Keratinocyte (primary cell): ENCODE measurements at regions not wholly inside any gene's neighbourhood (a gene's known extent, or its start where the extent isn't known, plus 50 kb on each side); places are given as distances from the start of the nearest gene placed in this dataset.

Experiments
- DNase-seq: peaks from one replicate; pipeline ENCODE4 v3.0.0-alpha.2; 2011; ENCODE audit warnings: low read depth, missing footprints, low spot score
- FAIRE-seq: peaks from 2 replicates; lab custom pipeline; 2011; peaks lifted over from hg19 to GRCh38; lab: Jason Lieb, UNC
- H2AFZ ChIP-seq: 2 replicates; pipeline ENCODE4 v1.6.0; 2012; ENCODE audit warnings: low read length, control low read depth, inconsistent platforms; ENCODE audit not compliant: control insufficient read depth
- H3K27ac ChIP-seq: 2 replicates; pipeline ENCODE4 v1.5.1; 2011; ENCODE audit warnings: low read length; ENCODE audit not compliant: control insufficient read depth, insufficient read depth
- H3K27me3 ChIP-seq: 3 replicates; pipeline ENCODE4 v1.6.0; 2011; ENCODE audit warnings: low read length; ENCODE audit not compliant: control insufficient read depth, insufficient read depth; ENCODE audit errors: extremely low read depth
- H3K36me3 ChIP-seq, 2 experiments: 2 replicates in 1 of 2; 3 replicates in 1 of 2; pipeline ENCODE4 v1.5.1; 2011; ENCODE audit warnings: low read length in 2 of 2, mild to moderate bottlenecking in 1 of 2; ENCODE audit not compliant: control insufficient read depth in 2 of 2, insufficient read depth in 2 of 2; ENCODE audit errors: extremely low read depth in 1 of 2
- H3K4me1 ChIP-seq: 3 replicates; pipeline ENCODE4 v1.5.1; 2011; ENCODE audit warnings: low read length; ENCODE audit not compliant: control insufficient read depth, insufficient read depth; ENCODE audit errors: extremely low read depth
- H3K4me2 ChIP-seq: 3 replicates; pipeline ENCODE4 v1.6.0; 2011; ENCODE audit warnings: low read depth, low read length; ENCODE audit not compliant: control insufficient read depth, insufficient read depth; ENCODE audit errors: extremely low read depth
- H3K4me3 ChIP-seq, 3 experiments: fragments of 200-600 bp in 1 of 3; sonication (generic) in 1 of 3; 2 replicates in 2 of 3; 3 replicates in 1 of 3; pipeline ENCODE4 v1.5.1; 2011 to 2016; ENCODE audit warnings: low read length in 3 of 3, mild to moderate bottlenecking in 3 of 3, control low read depth in 2 of 3, inconsistent platforms in 1 of 3, low read depth in 1 of 3, mixed read lengths in 1 of 3, mixed run types in 1 of 3, moderate library complexity in 1 of 3; ENCODE audit not compliant: control insufficient read depth in 2 of 3, insufficient read depth in 2 of 3; ENCODE audit errors: extremely low read depth in 1 of 3
- H3K79me2 ChIP-seq: 2 replicates; pipeline ENCODE4 v1.6.0; 2012; ENCODE audit warnings: low read length; ENCODE audit not compliant: control insufficient read depth, insufficient read depth
- H3K9ac ChIP-seq: 3 replicates; pipeline ENCODE4 v1.6.0; 2011; ENCODE audit warnings: low read length; ENCODE audit not compliant: control insufficient read depth, insufficient read depth; ENCODE audit errors: extremely low read depth
- H3K9me1 ChIP-seq: 3 replicates; pipeline ENCODE4 v1.6.0; 2011; ENCODE audit warnings: low read length; ENCODE audit not compliant: control insufficient read depth, insufficient read depth; ENCODE audit errors: extremely low read depth
- H3K9me3 ChIP-seq: 2 replicates; pipeline ENCODE4 v1.5.1; 2012; ENCODE audit warnings: low read depth, low read length; ENCODE audit not compliant: control insufficient read depth
- H4K20me1 ChIP-seq: 3 replicates; pipeline ENCODE4 v1.6.0; 2011; ENCODE audit warnings: low read length; ENCODE audit not compliant: control insufficient read depth, insufficient read depth; ENCODE audit errors: extremely low read depth
- EZH2 ChIP-seq: IDR thresholded peaks from one replicate; pipeline ENCODE4 v1.6.1; 2012; ENCODE audit warnings: inconsistent platforms, mild to moderate bottlenecking, low read length, moderate library complexity
- dilution Hi-C: fragments of 300-500 bp; cut with MboI; formaldehyde crosslinking; loops from one replicate; pipeline ENCODE4 v1.7.0; 2020; ENCODE audit warnings: low sequenced_read_pairs; ENCODE audit not compliant: extremely low pct_ligation_motif_present
- TF ChIP-seq, protein P1 (sequence below), 3 experiments: IDR thresholded peaks in 1 of 3; conservative IDR thresholded peaks in 1 of 3; optimal IDR thresholded peaks in 1 of 3; 2 replicates in 2 of 3; 3 replicates in 1 of 3; pipeline versions ENCODE3 to v1.5.1; 2011; ENCODE audit warnings: low read length in 3 of 3, mild to moderate bottlenecking in 3 of 3, moderate library complexity in 2 of 3, control low read depth in 1 of 3, inconsistent platforms in 1 of 3; ENCODE audit not compliant: insufficient read depth in 2 of 3; ENCODE audit errors: extremely low read depth in 1 of 3

DNA sequence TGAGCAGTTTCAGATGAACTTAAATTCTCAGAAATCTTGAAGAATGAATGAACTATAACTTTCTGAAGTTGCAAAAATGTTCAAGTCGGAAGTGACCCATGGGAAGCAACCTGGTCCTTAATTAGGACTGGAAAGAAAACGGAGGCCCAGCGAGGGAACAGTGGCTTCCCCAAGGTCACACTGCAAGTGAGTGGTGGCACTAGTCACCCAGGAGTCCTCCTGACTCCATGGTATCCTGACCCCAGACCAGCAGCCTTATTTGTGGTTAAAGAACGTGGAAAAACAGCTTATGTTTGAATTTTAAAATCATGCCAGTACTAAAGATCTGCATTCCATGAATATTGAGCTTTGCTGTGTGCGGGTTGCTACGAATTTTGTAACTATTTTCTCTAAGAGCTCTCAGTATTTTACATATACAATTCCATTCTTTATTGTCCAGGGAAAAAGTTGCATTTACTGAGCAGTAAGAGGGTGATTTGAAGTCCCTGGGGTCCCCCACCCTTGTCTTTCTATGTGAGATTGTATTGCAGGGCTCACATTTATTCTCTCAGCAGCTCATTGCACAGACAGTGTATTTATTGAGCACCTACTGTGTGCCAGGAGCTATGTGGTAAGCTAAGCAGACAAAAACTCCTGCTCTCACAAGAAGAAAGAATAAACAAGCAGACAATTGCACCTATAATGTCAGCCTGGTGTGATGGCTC, 61.6 kb upstream of the ATP5PO start:
- Histone ChIP-seq H4K20me1 (no peaks in the 10 kb centered on the region), H3K4me1 (peaks cover 24% of the 10 kb centered on the region), H3K9me1 (no peaks in the 10 kb centered on the region), H3K9me3 (no peaks in the 10 kb centered on the region), H3K36me3 (no peaks in the 10 kb centered on the region), H3K4me3 (peak overlapping the region in 1 of 3 experiments; percentile 6), H3K27ac (peak overlapping the region; percentile 98), H3K4me2 (peak overlapping the region; percentile 77), H3K27me3 (no peaks in the 10 kb centered on the region), H2AFZ (no peak overlapping the region), H3K79me2 (no peaks in the 10 kb centered on the region), H3K9ac (peak overlapping the region; percentile 84)
- dilution Hi-C loops, result no loop called here
- DNase-seq (no peak), FAIRE-seq (no peak)
- no peak for TF ChIP-seq EZH2
- TF ChIP-seq, protein P1, sequence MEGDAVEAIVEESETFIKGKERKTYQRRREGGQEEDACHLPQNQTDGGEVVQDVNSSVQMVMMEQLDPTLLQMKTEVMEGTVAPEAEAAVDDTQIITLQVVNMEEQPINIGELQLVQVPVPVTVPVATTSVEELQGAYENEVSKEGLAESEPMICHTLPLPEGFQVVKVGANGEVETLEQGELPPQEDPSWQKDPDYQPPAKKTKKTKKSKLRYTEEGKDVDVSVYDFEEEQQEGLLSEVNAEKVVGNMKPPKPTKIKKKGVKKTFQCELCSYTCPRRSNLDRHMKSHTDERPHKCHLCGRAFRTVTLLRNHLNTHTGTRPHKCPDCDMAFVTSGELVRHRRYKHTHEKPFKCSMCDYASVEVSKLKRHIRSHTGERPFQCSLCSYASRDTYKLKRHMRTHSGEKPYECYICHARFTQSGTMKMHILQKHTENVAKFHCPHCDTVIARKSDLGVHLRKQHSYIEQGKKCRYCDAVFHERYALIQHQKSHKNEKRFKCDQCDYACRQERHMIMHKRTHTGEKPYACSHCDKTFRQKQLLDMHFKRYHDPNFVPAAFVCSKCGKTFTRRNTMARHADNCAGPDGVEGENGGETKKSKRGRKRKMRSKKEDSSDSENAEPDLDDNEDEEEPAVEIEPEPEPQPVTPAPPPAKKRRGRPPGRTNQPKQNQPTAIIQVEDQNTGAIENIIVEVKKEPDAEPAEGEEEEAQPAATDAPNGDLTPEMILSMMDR (optimal IDR thresholded peaks at IDR 0.05 in 1 of 3, IDR thresholded peaks at IDR 0.05 in 1 of 3, conservative IDR thresholded peaks at IDR 0.05 in 1 of 3; ENCODE audit: extremely low read depth in 1 of 3, insufficient read depth in 2 of 3, low read length in 3 of 3), result no peak

DNA sequence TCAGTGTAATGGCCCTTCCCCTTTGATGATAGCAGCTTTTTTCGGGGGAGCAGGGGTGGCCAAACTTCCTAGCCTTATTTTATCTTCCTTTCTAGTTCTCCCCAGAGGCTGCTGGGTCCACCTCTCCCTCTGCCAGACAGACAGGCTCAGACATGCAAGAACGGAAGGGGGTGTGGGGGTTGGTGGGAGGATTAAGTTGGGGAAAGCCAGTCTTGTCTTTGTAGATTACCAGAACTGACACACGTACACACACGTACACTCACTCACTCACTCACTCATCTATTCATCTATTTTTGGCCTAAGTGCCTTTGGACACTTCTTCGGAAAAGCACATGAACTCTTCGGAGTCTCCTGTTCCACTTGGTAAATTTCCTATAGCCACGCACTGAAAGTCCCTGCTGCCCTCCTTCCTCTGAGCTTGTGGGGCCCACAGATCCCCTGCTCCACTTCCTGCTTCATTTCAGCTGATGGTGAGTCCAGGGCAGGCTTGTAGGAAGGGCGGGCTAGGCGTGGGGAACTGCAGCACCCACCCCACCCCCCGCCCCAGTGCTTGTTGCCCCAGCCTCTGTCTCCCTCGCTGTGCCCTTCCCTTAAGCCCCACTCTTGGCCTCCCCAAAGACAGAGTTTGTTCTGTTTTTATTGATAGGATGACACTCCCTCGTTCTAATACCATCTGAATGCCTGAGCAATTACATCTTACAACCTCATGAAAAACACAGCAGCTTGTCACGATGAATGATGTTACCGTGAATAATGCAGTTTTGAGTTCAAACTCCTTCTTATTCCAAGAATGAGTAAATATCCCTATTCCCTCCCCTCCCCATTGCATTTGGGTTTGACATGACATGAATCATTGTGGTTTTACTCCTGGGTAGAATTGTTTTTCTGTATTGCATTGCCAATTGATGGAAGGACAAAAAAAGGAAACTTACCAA, 60.7 kb upstream of the ATP5PO start:
- no peak for TF ChIP-seq EZH2
- Histone ChIP-seq H4K20me1 (no peaks in the 10 kb centered on the region), H3K9ac (peak overlapping the region; percentile 84), H3K4me1 (peaks cover 31% of the 10 kb centered on the region), H3K9me1 (no peaks in the 10 kb centered on the region), H3K27ac (peak overlapping the region; percentile 98), H3K79me2 (no peaks in the 10 kb centered on the region), H3K4me3 (peak overlapping the region; percentile 8 to 46 (median 35)), H3K36me3 (no peaks in the 10 kb centered on the region), H3K4me2 (peak overlapping the region; percentile 77), H2AFZ (no peak overlapping the region), H3K27me3 (no peaks in the 10 kb centered on the region), H3K9me3 (no peaks in the 10 kb centered on the region)
- DNase-seq (peak; percentile 95), FAIRE-seq (peak; percentile 81)
- dilution Hi-C loops, result no loop called here
